ENCODE measurements at regions not wholly inside any gene's neighbourhood (a gene's known extent, or its start where the extent isn't known, plus 50 kb on each side); places are given as distances from the start of the nearest gene placed in this dataset.

- H3K4me3 ChIP-seq (ENCODE audit: low read length) = no peak overlapping the region
- no peaks in the 10 kb centered on the region for H3F3A ChIP-seq (ENCODE audit: control insufficient read depth, insufficient read depth)
- no peaks in the 10 kb centered on the region for H3K36me3 ChIP-seq (ENCODE audit: control insufficient read depth, low read length)
- H3K27ac ChIP-seq (ENCODE audit: low read depth, low read length) = no peak overlapping the region
- TF ChIP-seq EZH2phosphoT487 (IDR thresholded peaks at IDR 0.05; ENCODE audit: borderline replicate concordance, low read length) (no peak), CTCF (IDR thresholded peaks at IDR 0.05; ENCODE audit: low read depth, low read length, poor library complexity, severe bottlenecking) (no peak)
- no peaks in the 10 kb centered on the region for H4K20me1 ChIP-seq (ENCODE audit: control insufficient read depth, insufficient read depth, low read depth, low read length)
- no peaks in the 10 kb centered on the region for H3K4me1 ChIP-seq (ENCODE audit: control insufficient read depth, low read length)
- H3K79me2 ChIP-seq (ENCODE audit: control insufficient read depth, low read length) = no peaks in the 10 kb centered on the region
- no peaks in the 10 kb centered on the region for H3K27me3 ChIP-seq (ENCODE audit: control insufficient read depth, low read length)
- no peaks in the 10 kb centered on the region for H3K9me3 ChIP-seq (ENCODE audit: control insufficient read depth, insufficient read depth, low read length)
- H3K4me2 ChIP-seq (ENCODE audit: low read length) = no peak overlapping the region
- H3K9me2 ChIP-seq (replicated peaks; ENCODE audit: control insufficient read depth, low read length) = no peaks in the 10 kb centered on the region; the same call in 1 of the 2 replicates
Measured at GRCh38 chr4:127357765-127358164, 275.0 kb upstream of the INTU start.

- no peaks in the 10 kb centered on the region for H3K9me3 ChIP-seq (ENCODE audit: control insufficient read depth, insufficient read depth, low read length)
- H3K4me2 ChIP-seq (ENCODE audit: low read length) = no peak overlapping the region
- no peaks in the 10 kb centered on the region for H3K9me2 ChIP-seq (replicated peaks; ENCODE audit: control insufficient read depth, low read length)
- no peak overlapping the region for H3K27ac ChIP-seq (ENCODE audit: low read depth, low read length)
- H3K79me2 ChIP-seq (ENCODE audit: control insufficient read depth, low read length) = no peaks in the 10 kb centered on the region
- H3K4me1 ChIP-seq (ENCODE audit: control insufficient read depth, low read length) = no peaks in the 10 kb centered on the region
- no peak for TF ChIP-seq CTCF (IDR thresholded peaks at IDR 0.05; ENCODE audit: low read depth, low read length, poor library complexity, severe bottlenecking)
- TF ChIP-seq EZH2phosphoT487 (IDR thresholded peaks at IDR 0.05; ENCODE audit: borderline replicate concordance, low read length) = no peak
- no peaks in the 10 kb centered on the region for H3F3A ChIP-seq (ENCODE audit: control insufficient read depth, insufficient read depth)
- no peaks in the 10 kb centered on the region for H3K36me3 ChIP-seq (ENCODE audit: control insufficient read depth, low read length)
- no peak overlapping the region for H3K4me3 ChIP-seq (ENCODE audit: low read length)
- no peaks in the 10 kb centered on the region for H4K20me1 ChIP-seq (ENCODE audit: control insufficient read depth, insufficient read depth, low read depth, low read length)
- H3K27me3 ChIP-seq (ENCODE audit: control insufficient read depth, low read length) = no peaks in the 10 kb centered on the region
Measured at GRCh38 chr4:127362686-127363085, 270.1 kb upstream of the INTU start.

- H3F3A ChIP-seq (ENCODE audit: control insufficient read depth, insufficient read depth) = no peaks in the 10 kb centered on the region
- H3K9me2 ChIP-seq (replicated peaks; ENCODE audit: control insufficient read depth, low read length) = no peaks in the 10 kb centered on the region
- H3K4me2 ChIP-seq (ENCODE audit: low read length) = no peak overlapping the region
- H3K79me2 ChIP-seq (ENCODE audit: control insufficient read depth, low read length) = no peaks in the 10 kb centered on the region
- TF ChIP-seq CTCF (IDR thresholded peaks at IDR 0.05; ENCODE audit: low read depth, low read length, poor library complexity, severe bottlenecking) (no peak), EZH2phosphoT487 (IDR thresholded peaks at IDR 0.05; ENCODE audit: borderline replicate concordance, low read length) (no peak)
- H3K27ac ChIP-seq (ENCODE audit: low read depth, low read length) = no peak overlapping the region
- H3K9me3 ChIP-seq (ENCODE audit: control insufficient read depth, insufficient read depth, low read length) = no peaks in the 10 kb centered on the region
- no peaks in the 10 kb centered on the region for H4K20me1 ChIP-seq (ENCODE audit: control insufficient read depth, insufficient read depth, low read depth, low read length)
- no peaks in the 10 kb centered on the region for H3K36me3 ChIP-seq (ENCODE audit: control insufficient read depth, low read length)
- H3K4me3 ChIP-seq (ENCODE audit: low read length) = no peak overlapping the region
- no peaks in the 10 kb centered on the region for H3K27me3 ChIP-seq (ENCODE audit: control insufficient read depth, low read length)
- H3K4me1 ChIP-seq (ENCODE audit: control insufficient read depth, low read length) = no peaks in the 10 kb centered on the region
Measured at GRCh38 chr4:127364397-127364796, 268.4 kb upstream of the INTU start.

GRCh38 chr4:127364911-127365310 lies 267.8 kb upstream of the INTU start:
- H3K9me2 ChIP-seq (replicated peaks; ENCODE audit: control insufficient read depth, low read length) = no peaks in the 10 kb centered on the region
- H3K79me2 ChIP-seq (ENCODE audit: control insufficient read depth, low read length) = no peaks in the 10 kb centered on the region
- H3K27me3 ChIP-seq (ENCODE audit: control insufficient read depth, low read length) = no peaks in the 10 kb centered on the region
- H3K36me3 ChIP-seq (ENCODE audit: control insufficient read depth, low read length) = no peaks in the 10 kb centered on the region
- H3K4me1 ChIP-seq (ENCODE audit: control insufficient read depth, low read length) = no peaks in the 10 kb centered on the region
- H4K20me1 ChIP-seq (ENCODE audit: control insufficient read depth, insufficient read depth, low read depth, low read length) = no peaks in the 10 kb centered on the region
- H3K4me2 ChIP-seq (ENCODE audit: low read length) = no peak overlapping the region
- no peak overlapping the region for H3K27ac ChIP-seq (ENCODE audit: low read depth, low read length)
- H3F3A ChIP-seq (ENCODE audit: control insufficient read depth, insufficient read depth) = no peaks in the 10 kb centered on the region
- no peak overlapping the region for H3K4me3 ChIP-seq (ENCODE audit: low read length)
- no peaks in the 10 kb centered on the region for H3K9me3 ChIP-seq (ENCODE audit: control insufficient read depth, insufficient read depth, low read length)
- TF ChIP-seq EZH2phosphoT487 (IDR thresholded peaks at IDR 0.05; ENCODE audit: borderline replicate concordance, low read length) (no peak), CTCF (IDR thresholded peaks at IDR 0.05; ENCODE audit: low read depth, low read length, poor library complexity, severe bottlenecking) (no peak)
